DND-41 (cell line): ENCODE measurements at regions not wholly inside any gene's neighbourhood (a gene's known extent, or its start where the extent isn't known, plus 50 kb on each side); places are given as distances from the start of the nearest gene placed in this dataset.
"Not testable (repeated sequence)": the region's sequence is repeated elsewhere in the genome, so short reads cannot be mapped to it uniquely, and the experiment has no call there.

Source experiments
- CTCF ChIP-seq: IDR thresholded peaks from 2 replicates; pipeline ENCODE4 v1.5.1; 2012; ENCODE audit warnings: borderline replicate concordance, low read length, moderate library complexity, mild to moderate bottlenecking; ENCODE audit not compliant: poor library complexity, severe bottlenecking; ENCODE audit errors: extremely low read depth
- EZH2 ChIP-seq: IDR thresholded peaks from 3 replicates; pipeline ENCODE4 v1.6.1; 2012; ENCODE audit warnings: borderline replicate concordance, low read depth, mild to moderate bottlenecking, moderate library complexity, low read length, inconsistent platforms; ENCODE audit not compliant: severe bottlenecking

GRCh38 chr6:140373728-140374127 lies 999.3 kb upstream of the CITED2 start:
- TF ChIP-seq EZH2, CTCF: not testable (repeated sequence)
